IPS-NIHi7 (cell line): ENCODE measurements at regions not wholly inside any gene's neighbourhood (a gene's known extent, or its start where the extent isn't known, plus 50 kb on each side); places are given as distances from the start of the nearest gene placed in this dataset.

ENCODE experiments used
- DNase-seq: peaks from one replicate; pipeline ENCODE4 v3.0.0; 2012; ENCODE audit warnings: mixed read lengths; ENCODE audit errors: extremely low spot score

DNA sequence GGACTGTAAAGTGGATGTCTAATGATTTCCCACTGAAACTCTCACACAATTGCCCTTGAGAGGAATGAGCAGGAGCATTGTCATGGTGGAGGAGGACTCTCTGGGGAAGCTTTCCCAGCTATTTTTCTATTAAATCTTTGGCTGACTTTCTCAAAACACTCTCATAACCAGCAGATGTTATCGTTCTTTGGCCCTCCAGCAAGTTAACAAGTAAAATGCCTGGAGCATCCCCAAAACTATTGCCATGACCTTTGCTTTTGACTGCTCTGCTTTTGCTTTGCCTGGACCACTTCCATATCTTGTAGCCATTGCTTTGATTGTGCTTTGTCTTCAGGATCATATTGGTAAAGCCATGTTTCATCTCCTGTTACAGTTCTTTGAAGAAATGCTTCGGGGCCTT lies 120.2 kb upstream of the PDE5A start:
- no peak for DNase-seq

DNA sequence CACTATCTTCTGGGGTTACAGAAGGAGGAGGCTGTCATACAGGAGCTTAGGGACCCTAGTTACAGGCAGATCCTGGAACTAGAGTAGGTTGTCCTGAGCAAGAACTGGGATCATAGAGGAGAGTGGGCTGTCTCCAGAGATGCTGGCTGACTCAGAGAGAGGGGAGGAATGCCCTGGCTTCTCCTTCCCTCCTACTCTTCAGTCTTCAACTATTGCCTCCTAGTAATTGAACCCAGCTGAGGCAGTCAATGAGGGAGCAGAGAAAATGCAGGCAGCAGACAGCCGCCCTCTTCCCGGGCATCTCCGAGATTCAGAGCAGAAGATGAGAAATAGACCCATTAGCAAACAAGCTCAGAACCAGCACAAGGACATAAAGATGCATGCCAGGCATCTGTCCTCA lies 118.3 kb upstream of the PDE5A start:
- DNase-seq = no peak

DNA sequence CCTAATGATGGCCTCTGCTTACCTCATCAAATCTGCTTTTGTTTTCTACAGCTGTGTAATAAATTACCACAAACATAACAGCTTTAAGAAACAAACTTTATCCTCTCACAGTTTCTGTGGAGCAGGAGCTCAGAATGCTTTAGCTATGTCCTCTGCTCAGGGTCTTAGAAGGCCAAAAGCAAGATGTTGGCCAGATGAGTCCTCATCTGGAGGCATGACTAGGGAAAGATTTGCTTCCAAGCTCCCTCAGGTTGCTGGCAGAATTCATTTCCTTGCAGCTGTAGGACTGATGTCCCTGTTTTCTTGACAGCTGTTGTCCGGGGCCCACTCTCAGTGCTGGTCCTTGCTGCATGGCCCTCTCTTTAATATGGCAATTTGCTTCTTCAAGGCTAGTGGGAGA lies 116.7 kb upstream of the PDE5A start:
- no peak for DNase-seq

DNA sequence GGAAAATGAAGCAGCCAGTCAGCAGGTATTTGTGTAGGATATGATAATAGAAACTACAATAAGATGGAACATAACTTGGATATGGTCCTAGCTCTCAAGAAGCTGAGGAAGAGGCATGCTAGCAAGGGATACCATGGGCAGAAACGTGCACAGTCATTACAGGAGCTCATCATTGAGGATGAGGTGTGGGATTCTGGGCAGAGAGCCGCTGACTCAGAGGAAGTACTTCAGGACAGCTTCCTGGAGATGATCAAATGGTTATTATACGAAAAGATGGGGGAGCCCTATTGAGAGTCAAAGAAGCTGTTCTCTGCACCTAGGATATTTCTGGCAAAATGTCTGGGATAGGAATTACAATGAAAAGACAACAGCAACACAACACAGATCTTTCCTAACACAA lies 116.0 kb upstream of the PDE5A start:
- DNase-seq = no peak

DNA sequence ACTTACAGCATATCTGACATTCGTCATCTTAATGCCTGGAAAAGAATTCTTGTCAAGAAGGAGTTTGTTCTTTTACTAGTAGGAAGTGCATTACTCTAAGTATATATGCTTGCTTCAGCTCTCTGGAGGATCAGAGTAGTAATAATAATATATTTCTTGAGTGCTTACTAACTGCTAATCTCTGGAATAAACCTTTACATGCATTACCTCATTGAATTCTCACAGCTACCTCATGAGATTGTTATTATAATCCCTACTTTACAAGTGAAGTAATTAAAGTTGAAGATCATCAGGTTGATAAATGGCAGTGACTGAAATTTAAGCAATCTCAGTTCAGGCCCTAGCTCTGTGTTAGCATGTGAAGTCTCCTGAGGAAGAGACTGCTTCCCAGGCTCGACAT lies 115.0 kb upstream of the PDE5A start:
- DNase-seq = no peak

DNA sequence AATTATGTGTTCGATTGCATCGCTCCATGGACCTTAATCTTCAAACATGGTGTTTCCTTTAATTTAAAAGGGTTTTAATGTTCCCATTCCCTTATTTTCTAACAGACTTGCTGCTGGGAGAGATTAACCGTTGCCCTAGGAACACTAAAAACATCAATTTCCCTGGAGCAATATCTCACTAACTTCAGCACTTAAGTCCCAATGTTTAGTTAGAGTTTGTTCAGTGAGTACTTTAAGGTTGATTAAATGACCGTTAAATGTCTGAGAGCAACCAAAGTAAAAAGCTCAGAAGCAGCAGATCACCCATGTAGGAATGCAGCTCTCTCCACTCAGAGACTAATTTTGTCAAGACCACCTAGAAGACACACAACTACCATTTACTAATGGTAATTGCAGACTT lies 111.2 kb upstream of the PDE5A start:
- DNase-seq = no peak

DNA sequence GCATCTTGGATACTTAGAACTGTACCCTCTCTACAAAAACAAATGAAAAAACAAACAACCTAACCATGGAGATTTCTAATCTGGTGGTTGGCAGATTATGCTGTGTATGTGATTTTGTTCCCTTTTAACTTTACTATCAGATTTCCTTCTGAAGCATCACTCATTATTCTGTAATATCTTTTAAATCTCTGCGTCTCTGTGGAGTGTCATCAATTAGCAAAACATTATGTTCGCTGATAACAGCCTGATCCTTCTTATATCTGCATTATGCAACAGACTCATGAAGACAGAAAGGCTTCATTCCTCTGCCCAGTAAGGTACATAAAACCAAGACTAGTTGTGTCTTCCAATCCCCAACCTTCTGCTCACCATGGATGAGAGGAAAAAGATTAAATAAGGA lies 110.3 kb upstream of the PDE5A start:
- DNase-seq = no peak

DNA sequence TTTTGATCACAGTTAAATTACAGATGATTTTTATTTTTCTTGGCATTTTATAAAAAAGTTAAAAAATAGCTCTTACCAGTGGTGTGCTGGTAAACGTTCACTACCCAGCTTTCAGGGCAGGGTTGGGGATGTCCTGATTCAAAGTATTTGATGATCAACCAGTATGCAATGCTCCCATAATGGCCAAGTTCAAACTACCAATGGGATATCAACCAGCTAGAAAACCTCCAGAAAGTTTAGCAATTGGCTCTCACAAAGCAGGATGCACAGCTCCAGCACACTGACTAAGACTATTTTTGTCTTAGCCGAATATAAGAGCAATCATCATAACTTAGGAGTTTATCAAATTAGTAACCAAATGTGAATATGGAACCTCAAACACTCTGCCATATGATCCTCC lies 108.0 kb upstream of the PDE5A start:
- no peak for DNase-seq

DNA sequence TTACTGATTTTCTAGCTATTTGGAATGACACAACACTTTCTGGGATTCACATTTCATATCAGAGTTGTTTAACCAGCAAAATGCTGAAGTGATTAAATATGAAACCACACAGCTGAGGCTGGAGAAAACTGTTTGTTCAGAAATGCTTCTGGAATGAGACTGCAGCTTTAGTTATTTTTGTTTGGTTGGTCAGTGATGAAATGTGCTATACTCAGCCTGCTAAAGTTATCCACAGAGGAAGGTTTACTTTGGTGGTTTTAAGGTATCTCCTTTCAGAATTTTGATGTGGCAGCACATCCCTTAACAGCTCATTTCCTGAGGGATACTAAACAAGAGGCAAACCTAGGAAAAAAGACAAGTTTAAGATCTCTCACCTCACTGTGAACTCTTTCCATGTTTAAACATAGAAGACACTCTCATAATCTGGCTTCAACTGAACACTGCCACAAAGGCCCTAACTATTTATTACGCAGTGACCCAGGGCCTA lies 106.6 kb upstream of the PDE5A start:
- no peak for DNase-seq

DNA sequence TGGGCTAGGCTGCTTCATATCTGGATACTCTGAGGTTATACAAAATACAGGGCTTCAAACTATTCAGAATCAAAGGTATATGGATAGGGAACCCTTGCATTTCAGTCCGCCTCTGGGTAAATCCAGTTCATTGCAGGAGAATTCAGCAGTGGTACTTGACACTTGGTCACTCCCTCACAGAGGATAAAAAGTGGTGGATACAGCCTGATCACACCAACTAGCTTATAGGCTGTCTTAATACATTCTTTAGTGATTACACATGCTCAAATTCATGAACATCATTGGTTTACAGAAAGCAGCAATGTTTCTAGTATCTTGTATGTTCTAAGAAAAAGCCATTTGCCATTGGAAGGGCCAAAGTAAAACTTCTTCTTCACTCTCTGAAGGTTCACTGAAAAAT lies 104.8 kb upstream of the PDE5A start:
- no peak for DNase-seq

DNA sequence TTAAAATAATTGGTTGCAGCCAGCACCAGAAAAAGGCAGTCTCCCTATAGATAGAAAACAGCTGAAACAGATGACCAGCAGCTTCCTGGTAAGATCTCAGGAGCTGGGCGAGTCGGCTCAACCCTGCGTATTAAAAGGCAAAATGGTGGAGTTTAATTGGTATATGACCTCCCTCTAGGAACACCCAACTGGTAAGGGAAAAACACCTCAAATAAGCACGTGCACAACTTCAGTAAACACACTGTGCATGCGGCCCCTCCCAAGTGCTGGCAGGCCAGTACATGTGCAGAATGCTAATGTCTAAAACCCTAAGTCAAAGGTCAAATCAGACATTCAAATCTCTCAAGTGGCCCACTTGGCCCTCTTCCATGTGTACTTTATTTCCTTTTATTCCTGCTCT lies 103.2 kb upstream of the PDE5A start:
- DNase-seq = no peak

DNA sequence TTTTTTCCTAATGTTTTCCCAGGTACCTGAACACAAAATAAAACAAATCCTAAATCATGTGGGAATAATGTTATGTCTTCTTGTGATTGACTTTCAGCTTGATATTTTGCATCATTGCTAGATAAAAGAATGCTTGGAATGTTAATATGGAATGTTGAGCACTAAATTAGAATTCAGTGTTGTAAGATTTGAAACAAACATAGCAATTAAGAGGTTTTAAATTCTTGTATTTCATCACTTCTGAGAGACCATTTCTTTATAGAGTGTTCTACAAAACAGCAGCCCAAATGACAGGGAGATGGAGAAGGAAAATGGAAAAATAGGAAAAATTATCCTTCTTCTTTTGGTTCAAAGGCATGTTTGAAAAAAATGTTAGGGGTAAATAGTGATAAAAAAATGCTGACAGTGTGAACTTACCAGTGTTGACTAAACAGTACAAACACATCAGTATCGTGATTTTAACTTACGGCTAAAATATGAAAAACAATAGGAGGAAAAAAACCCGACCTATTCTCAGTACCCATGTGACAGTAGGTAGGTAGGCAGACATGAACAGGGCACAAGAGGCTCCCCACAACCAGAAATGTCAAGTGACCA lies 102.6 kb upstream of the PDE5A start:
- DNase-seq = no peak

DNA sequence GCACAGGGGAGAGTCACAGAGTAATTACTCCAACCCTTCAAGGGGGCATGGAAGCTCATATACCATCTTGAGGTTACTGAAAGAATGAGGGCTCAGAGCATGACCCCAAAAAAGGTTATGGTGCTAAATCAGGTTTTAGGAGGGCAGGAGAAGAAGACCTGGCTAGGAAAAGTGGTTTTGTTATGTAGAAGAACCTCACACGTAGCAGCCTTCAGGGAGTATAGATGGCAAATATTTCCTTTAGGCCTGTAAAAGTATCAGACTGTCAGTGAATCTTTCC lies 102.0 kb upstream of the PDE5A start:
- DNase-seq = no peak

DNA sequence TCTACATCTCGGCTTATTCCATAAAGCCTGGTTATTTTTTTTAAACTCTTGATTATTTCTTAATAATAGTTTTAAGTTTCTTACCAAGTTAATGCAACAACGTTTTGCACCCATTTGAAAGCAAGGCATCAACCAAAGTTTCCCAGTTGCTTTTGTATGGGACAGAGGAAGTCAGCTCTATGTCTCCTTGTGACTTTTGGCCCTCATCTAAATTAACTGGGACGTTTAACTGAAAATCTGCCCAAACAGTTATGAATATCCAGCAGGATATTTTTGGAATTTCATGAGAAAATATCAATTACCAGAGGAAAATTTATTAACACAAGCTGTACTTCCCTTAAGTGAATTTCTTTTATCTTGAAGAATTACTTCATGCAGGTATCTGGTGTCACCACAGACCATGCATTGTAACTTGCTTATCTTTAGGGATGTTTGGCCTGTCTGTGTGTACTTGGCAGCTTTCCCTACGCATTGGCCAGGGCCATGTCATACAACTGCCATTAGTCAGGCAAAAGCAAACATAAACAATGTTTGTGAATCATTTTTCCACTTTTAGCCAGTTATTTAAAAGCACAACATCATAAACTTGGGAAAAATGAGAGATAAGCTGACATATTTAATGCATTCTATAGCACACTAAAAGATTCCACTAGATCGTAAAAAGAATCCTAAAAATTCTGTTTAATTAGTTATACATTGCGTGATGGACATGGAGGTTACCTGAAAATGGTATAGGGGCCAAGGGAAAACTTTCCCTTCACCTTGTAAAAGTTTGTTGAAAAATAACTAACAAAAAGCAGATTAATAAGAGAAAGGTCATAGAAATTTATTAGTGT lies 101.4 kb upstream of the PDE5A start:
- no peak for DNase-seq

DNA sequence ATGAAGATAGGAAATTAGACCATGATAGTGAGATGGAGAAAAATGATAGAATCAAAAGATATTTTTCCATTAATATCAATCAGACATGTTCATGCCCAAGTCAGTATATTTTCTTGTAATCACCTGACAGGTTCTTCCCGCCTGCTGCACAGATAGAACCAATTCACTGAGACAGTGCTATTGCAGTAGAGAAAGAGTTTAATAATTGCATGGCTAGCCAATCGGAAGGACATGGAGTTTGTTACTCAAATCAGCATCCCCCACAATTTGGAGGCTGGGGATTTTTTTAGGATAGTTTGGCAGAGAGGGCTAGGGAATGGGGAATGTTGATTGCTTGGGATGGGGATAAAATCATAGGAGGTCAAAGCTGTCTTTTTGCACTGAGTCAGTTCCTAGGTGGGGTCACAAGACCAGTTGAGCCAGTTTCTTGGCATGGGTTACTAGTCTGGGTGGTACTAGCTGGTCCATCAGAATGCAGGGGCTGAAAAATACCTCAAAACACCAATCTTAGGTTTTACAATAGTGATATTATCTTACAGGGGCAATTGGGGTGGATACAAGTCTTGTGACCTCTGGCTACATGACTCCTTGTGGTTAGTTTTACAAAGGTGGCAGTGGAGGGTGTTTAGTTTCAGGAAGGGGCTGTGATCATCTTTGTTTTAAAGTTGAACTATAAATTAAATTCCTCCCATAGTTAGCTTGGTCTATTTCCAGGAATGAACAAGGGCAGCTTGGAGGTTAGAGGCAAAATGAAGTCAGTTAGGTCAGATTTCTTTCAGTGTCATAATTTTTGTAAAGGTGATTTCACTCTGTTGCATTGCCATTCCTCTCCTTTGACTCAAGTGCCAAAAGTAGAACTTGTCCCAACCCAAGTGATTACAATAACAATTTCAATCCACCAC lies 100.3 kb upstream of the PDE5A start:
- DNase-seq = no peak

DNA sequence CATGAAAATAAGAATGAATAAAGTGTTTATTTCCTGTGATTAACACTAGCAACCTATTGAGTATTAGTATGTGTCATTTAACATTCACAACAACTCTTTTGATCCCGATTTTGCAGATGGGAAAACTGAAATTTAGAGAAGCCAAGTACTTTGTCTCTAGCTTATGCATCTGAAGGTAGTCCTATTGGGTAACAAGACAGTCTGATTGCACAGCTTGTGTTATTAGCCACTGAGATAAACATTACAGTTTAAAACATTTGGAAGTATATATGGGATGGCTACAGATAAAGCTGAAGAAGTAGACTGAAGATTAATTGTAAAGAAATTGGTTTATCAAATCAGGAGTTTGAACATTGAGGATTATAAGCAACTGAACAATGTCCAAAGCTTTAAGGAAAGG lies 99.6 kb upstream of the PDE5A start:
- no peak for DNase-seq

DNA sequence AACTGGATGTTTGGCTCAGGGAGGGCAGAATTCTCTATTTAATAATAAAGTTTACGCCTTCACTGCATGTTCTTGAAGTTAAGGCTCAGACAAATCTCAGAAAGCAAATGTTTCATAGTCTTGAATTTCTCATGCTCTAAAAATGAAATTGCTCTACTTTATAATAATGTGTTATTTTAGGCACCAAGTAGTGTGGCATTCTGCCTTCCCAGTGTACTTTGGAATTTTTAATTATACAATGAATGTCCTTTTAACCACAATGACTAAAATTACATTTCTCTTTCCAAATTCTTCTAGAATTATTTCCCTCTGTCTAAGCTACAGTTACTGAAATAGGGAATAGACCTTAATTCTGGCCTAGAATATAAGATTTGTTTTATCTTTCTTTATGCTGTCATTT lies 97.9 kb upstream of the PDE5A start:
- no peak for DNase-seq

DNA sequence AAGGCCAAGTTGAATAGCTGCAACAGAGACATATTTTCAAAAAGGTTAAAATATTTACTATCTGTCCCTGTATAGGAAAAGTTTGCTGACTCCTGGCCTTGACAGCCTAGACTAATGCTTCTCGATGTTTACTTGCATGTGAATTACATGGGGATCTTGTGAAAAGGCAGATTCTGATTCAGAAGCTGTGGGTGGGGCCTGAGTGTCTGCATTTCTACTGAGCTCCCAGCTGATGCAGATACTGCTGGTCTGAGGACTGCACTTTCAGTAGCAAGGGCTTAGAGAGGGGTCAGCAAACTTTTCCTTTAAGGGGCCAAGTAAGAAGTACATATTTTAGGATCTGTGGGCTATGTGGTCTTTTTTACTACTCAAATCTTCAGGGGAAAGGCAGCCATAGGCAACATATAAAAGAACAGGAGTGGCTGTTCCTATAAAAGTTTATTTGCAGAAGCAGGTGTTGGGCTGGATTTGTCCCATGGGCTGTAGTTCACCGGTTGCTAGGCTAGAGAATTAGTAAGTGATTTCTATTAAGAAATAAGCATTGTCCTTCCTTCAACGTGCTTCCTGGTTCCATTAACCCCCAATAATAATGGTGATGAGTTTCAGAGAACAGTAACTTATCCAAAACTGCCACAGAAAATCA lies 97.2 kb upstream of the PDE5A start:
- peak; percentile 14 for DNase-seq

DNA sequence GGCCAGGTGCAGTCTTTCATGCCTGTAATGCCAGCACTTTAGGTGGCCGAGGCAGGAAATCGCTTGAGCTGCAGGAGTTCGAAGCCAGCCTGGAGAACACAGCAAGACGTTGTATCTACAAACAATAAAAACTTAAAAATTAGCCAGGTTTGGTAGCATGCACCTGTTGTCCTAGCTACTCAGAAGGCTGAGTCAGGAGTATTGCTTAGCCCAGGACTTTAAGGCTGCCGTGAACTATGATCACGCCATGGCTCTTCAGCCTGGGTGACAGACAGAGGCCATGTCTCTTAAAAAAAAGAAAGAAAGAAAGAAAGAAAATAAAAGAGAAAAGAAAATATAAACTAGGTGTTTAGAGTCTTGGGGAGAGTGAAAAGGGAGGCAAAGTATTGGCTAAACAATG lies 96.4 kb upstream of the PDE5A start:
- DNase-seq = no peak

DNA sequence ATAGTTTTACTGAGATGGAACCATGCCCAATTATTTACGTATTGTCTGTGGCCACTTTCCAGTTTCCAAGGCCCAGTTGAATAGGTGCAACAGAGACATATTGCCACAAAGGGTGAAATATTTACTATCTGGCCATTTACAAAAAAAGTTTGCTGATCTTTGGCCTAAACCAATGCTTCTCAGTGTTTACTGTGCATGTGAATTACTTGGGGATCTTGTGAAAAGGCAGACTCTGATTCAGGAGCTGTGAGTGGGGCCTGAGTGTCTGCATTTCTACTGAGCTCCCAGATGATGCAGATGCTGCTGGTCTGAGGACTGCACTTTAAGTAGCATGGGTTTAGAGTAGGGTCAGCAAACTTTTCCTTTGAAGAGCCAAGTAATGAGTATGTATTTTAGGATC lies 94.1 kb upstream of the PDE5A start:
- no peak for DNase-seq

DNA sequence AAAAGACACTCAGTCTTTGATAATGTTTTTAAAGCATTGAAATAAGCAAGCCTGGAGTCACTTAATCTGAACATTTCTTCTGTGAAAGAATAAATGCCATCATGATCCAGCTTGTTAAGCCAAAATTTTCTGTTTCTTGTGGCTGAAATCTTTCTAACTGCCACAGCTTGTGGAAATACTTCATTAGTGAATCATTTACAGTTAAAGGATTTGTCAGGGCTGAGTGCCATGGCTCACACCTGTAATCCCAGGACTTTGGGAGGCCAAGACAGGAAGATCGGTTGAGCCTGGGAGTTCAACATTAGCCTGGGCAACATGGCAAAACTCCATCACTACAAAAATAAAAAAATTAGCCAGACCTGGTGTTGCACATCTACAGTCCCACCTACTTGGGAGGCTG lies 93.3 kb upstream of the PDE5A start:
- DNase-seq = no peak
